Astrocyte (in vitro differentiated cells and primary cell): ENCODE measurements at regions not wholly inside any gene's neighbourhood (a gene's known extent, or its start where the extent isn't known, plus 50 kb on each side); places are given as distances from the start of the nearest gene placed in this dataset.

Source experiments
- EZH2 ChIP-seq: IDR thresholded peaks from 2 replicates; pipeline ENCODE4 v1.6.1; 2012; ENCODE audit warnings: mild to moderate bottlenecking, low read length, inconsistent platforms; ENCODE audit not compliant: insufficient read depth
- TF ChIP-seq, protein P1 (sequence below): IDR thresholded peaks from 2 replicates; pipeline ENCODE4 v1.5.1; 2011; ENCODE audit warnings: low read depth, mild to moderate bottlenecking, inconsistent platforms, low read length, moderate library complexity; ENCODE audit not compliant: insufficient read depth

DNA sequence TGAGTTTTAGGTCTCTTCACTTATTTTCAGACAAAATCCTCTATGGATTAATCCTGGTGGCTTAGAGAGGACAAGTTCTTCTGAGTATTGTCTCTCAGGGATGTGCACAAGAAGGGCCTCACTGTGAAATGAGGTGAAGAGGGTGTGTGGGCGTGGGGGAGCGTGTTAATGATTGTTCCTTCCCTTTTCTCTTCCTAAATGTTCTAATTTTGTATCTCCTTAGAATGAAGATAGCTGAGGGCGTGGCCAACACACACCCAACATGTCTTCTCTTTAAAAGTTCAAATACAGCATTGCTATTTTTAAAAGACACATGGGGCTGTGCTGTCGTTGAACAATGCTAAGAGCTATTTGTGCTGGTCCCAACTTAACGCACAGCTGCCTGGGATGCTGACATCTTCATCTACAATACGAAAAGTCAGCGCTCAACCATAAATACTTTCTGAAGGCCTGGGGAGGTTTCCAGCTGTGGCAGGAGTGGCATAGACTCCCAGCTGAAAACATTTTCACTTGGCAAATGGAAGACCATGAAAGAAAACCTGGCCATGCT is 135.9 kb downstream of the JCAD start:
- TF ChIP-seq, protein P1, sequence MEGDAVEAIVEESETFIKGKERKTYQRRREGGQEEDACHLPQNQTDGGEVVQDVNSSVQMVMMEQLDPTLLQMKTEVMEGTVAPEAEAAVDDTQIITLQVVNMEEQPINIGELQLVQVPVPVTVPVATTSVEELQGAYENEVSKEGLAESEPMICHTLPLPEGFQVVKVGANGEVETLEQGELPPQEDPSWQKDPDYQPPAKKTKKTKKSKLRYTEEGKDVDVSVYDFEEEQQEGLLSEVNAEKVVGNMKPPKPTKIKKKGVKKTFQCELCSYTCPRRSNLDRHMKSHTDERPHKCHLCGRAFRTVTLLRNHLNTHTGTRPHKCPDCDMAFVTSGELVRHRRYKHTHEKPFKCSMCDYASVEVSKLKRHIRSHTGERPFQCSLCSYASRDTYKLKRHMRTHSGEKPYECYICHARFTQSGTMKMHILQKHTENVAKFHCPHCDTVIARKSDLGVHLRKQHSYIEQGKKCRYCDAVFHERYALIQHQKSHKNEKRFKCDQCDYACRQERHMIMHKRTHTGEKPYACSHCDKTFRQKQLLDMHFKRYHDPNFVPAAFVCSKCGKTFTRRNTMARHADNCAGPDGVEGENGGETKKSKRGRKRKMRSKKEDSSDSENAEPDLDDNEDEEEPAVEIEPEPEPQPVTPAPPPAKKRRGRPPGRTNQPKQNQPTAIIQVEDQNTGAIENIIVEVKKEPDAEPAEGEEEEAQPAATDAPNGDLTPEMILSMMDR: no peak
- no peak for TF ChIP-seq EZH2
